ENCODE measurements at regions not wholly inside any gene's neighbourhood (a gene's known extent, or its start where the extent isn't known, plus 50 kb on each side); places are given as distances from the start of the nearest gene placed in this dataset.

- TF ChIP-seq CTCF (IDR thresholded peaks at IDR 0.05) (no peak), POLR2A (IDR thresholded peaks at IDR 0.05) (no peak)
Observed at GRCh38 chr12:90455756-90456155, 499.2 kb downstream of the CCER1 start.
